T-helper 2 cell treated with Interferon-gamma antibody and Interleukin-4, amounts not matched to agents 100 ng/mL and 5 ng/mL, for 36 hours (primary cell): ENCODE measurements at regions not wholly inside any gene's neighbourhood (a gene's known extent, or its start where the extent isn't known, plus 50 kb on each side); places are given as distances from the start of the nearest gene placed in this dataset.

ENCODE experiments used
- intact Hi-C: fragments of 100-400 bp; cut with micrococcal nuclease; formaldehyde crosslinking; loops from one replicate; pipeline ENCODE4 v1.15.1; 2023

- intact Hi-C loops: no loop called here
Measured at GRCh38 chr6:108734271-108734922, 113.8 kb upstream of the ARMC2 start.

- intact Hi-C loops: no loop called here
Measured at GRCh38 chr6:108735310-108736001, 112.8 kb upstream of the ARMC2 start.

GRCh38 chr6:108736002-108736361 is 112.2 kb upstream of the ARMC2 start:
- intact Hi-C loops: no loop called here

- intact Hi-C loops: no loop called here
Measured at GRCh38 chr6:108736832-108737231, 111.4 kb upstream of the ARMC2 start.

- intact Hi-C loops: no loop called here
Measured at GRCh38 chr6:108737594-108738546, 110.4 kb upstream of the ARMC2 start.

- intact Hi-C loops: no loop called here
Measured at GRCh38 chr6:108738684-108739416, 109.4 kb upstream of the ARMC2 start.

- intact Hi-C loops: no loop called here
Measured at GRCh38 chr6:108739496-108740330, 108.5 kb upstream of the ARMC2 start.

- intact Hi-C loops: no loop called here
Measured at GRCh38 chr6:108741331-108741989, 106.8 kb upstream of the ARMC2 start.

GRCh38 chr6:108742041-108742440 is 106.2 kb upstream of the ARMC2 start:
- intact Hi-C loops: no loop called here

- intact Hi-C loops: no loop called here
Measured at GRCh38 chr6:108744244-108744972, 103.8 kb upstream of the ARMC2 start.

GRCh38 chr6:108744996-108745395 is 103.2 kb upstream of the ARMC2 start:
- intact Hi-C loops: no loop called here

GRCh38 chr6:108745664-108746336 is 102.4 kb upstream of the ARMC2 start:
- intact Hi-C loops: no loop called here

- intact Hi-C loops: no loop called here
Measured at GRCh38 chr6:108746366-108746765, 101.9 kb upstream of the ARMC2 start.

- intact Hi-C loops: no loop called here
Measured at GRCh38 chr6:108746836-108747575, 101.2 kb upstream of the ARMC2 start.

- intact Hi-C loops: no loop called here
Measured at GRCh38 chr6:108748055-108748454, 100.2 kb upstream of the ARMC2 start.

GRCh38 chr6:108748959-108749358 is 99.3 kb upstream of the ARMC2 start:
- intact Hi-C loops: no loop called here

GRCh38 chr6:108750801-108751200 is 97.4 kb upstream of the ARMC2 start:
- intact Hi-C loops: no loop called here

- intact Hi-C loops: no loop called here
Measured at GRCh38 chr6:108751282-108751681, 96.9 kb upstream of the ARMC2 start.
